WTC11 (cell line): ENCODE measurements at regions not wholly inside any gene's neighbourhood (a gene's known extent, or its start where the extent isn't known, plus 50 kb on each side); places are given as distances from the start of the nearest gene placed in this dataset.

ENCODE experiments used
- ATAC-seq: fragments of 200-7000 bp; cut with Tn5 transposase; 2 replicates; pipeline ENCODE4 v1.10.0; 2021; ENCODE audit warnings: mild to moderate bottlenecking, moderate library complexity
- CTCF ChIA-PET: fragments of 300-600 bp; sonication (Branson Sonifier 250); formaldehyde crosslinking; loops from one replicate; lab custom pipeline; 2021; ENCODE audit warnings: antibody characterized with exemption; lab: Charles Lee
- POLR2A ChIA-PET: fragments of 350-600 bp; sonication (Branson Sonifier 250); formaldehyde crosslinking; loops from one replicate; lab custom pipeline; 2021; ENCODE audit warnings: antibody characterized with exemption; lab: Charles Lee
- DNase-seq: peaks from one replicate; pipeline ENCODE4 v3.0.0; 2021; ENCODE audit warnings: low spot score
- H3K27ac Mint-ChIP-seq: 2 replicates; pipeline ENCODE4 v1.8.0; 2021; ENCODE audit warnings: mixed read lengths
- H3K27me3 Mint-ChIP-seq: 2 replicates; pipeline ENCODE4 v1.8.0; 2021; ENCODE audit warnings: low read depth, mild to moderate bottlenecking, moderate library complexity, mixed read lengths
- H3K36me3 Mint-ChIP-seq: 2 replicates; pipeline ENCODE4 v1.8.0; 2021; ENCODE audit warnings: mixed read lengths
- H3K4me1 Mint-ChIP-seq: 2 replicates; pipeline ENCODE4 v1.8.0; 2022; ENCODE audit warnings: mixed read lengths
- H3K4me3 Mint-ChIP-seq: 2 replicates; pipeline ENCODE4 v1.8.0; 2021; ENCODE audit warnings: mild to moderate bottlenecking, moderate library complexity, mixed read lengths
- H3K9me3 Mint-ChIP-seq: 2 replicates; pipeline ENCODE4 v1.8.0; 2021; ENCODE audit warnings: mixed read lengths
- ATF6 ChIP-seq: sonication (generic); formaldehyde crosslinking; IDR thresholded peaks from 2 replicates; pipeline ENCODE4 v1.8.1; 2023; ENCODE audit warnings: mild to moderate bottlenecking, missing genetic modification reagents
- CTCF ChIP-seq: fragments of 200-600 bp; IDR thresholded peaks from 2 replicates; pipeline ENCODE4 v1.8.0; 2022; ENCODE audit warnings: antibody characterized with exemption
- E2F1 ChIP-seq: sonication (generic); formaldehyde crosslinking; IDR thresholded peaks from 2 replicates; pipeline ENCODE4 v1.8.0; 2022; ENCODE audit warnings: mild to moderate bottlenecking, missing genetic modification reagents
- E2F5 ChIP-seq: sonication (generic); formaldehyde crosslinking; IDR thresholded peaks from 2 replicates; pipeline ENCODE4 v1.8.1; 2022; ENCODE audit warnings: mild to moderate bottlenecking, moderate library complexity, missing genetic modification reagents
- ELF4 ChIP-seq: sonication (generic); formaldehyde crosslinking; IDR thresholded peaks from 2 replicates; pipeline ENCODE4 v1.8.1; 2022; ENCODE audit warnings: low read depth, mild to moderate bottlenecking, moderate library complexity, missing genetic modification reagents
- FOXP4 ChIP-seq: sonication (generic); formaldehyde crosslinking; IDR thresholded peaks from 2 replicates; pipeline ENCODE4 v1.8.0; 2022; ENCODE audit warnings: mild to moderate bottlenecking, missing genetic modification reagents
- IRF2 ChIP-seq: sonication (generic); formaldehyde crosslinking; IDR thresholded peaks from 2 replicates; pipeline ENCODE4 v1.8.0; 2022; ENCODE audit warnings: low read depth, missing genetic modification reagents, borderline replicate concordance
- KAT7 ChIP-seq: sonication (generic); formaldehyde crosslinking; IDR thresholded peaks from 2 replicates; pipeline ENCODE4 v1.8.1; 2023; ENCODE audit warnings: missing genetic modification reagents, mild to moderate bottlenecking, borderline replicate concordance
- TP53 ChIP-seq: sonication (generic); formaldehyde crosslinking; IDR thresholded peaks from 2 replicates; pipeline ENCODE4 v1.8.1; 2023; ENCODE audit warnings: mild to moderate bottlenecking, missing genetic modification reagents
- ZMAT4 ChIP-seq: fragments of 250-450 bp; sonication (Bioruptor Pico); IDR thresholded peaks from 2 replicates; pipeline ENCODE4 v1.9.0; 2021; ENCODE audit warnings: mild to moderate bottlenecking
- ZNF138 ChIP-seq: sonication (generic); formaldehyde crosslinking; conservative IDR thresholded peaks from 2 replicates; pipeline ENCODE4 v1.8.1; 2022; ENCODE audit warnings: mild to moderate bottlenecking, moderate library complexity, missing genetic modification reagents
- ZNF281 ChIP-seq: sonication (generic); formaldehyde crosslinking; IDR thresholded peaks from 2 replicates; pipeline ENCODE4 v1.8.0; 2023; ENCODE audit warnings: mild to moderate bottlenecking, missing genetic modification reagents
- ZNF317 ChIP-seq: sonication (generic); formaldehyde crosslinking; IDR thresholded peaks from 2 replicates; pipeline ENCODE4 v1.8.1; 2023; ENCODE audit warnings: low read depth, mild to moderate bottlenecking, moderate library complexity, missing genetic modification reagents, borderline replicate concordance
- ZNF425 ChIP-seq: fragments of 250-450 bp; sonication (Bioruptor Pico); conservative IDR thresholded peaks from 2 replicates; pipeline ENCODE4 v1.9.0; 2021; ENCODE audit warnings: mild to moderate bottlenecking
- ZNF512 ChIP-seq: sonication (generic); formaldehyde crosslinking; IDR thresholded peaks from 2 replicates; pipeline ENCODE4 v1.8.1; 2022; ENCODE audit warnings: missing genetic modification reagents, borderline replicate concordance
- ZNF671 ChIP-seq: fragments of 250-450 bp; sonication (Bioruptor Pico); IDR thresholded peaks from 2 replicates; pipeline ENCODE4 v1.8.0; 2021; ENCODE audit warnings: mild to moderate bottlenecking
- ZSCAN18 ChIP-seq: fragments of 250-450 bp; sonication (Bioruptor Pico); IDR thresholded peaks from 2 replicates; pipeline ENCODE4 v2.1.2; 2022; ENCODE audit warnings: mild to moderate bottlenecking, moderate library complexity

GRCh38 chr17:34519282-34519681, 60.1 kb upstream of the TMEM132E start:
- no peaks in the 10 kb centered on the region for H3K9me3 Mint-ChIP-seq
- ATAC-seq (peak; percentile 96), DNase-seq (peak; percentile 85)
- POLR2A ChIA-PET = no interaction called here
- no peaks in the 10 kb centered on the region for H3K36me3 Mint-ChIP-seq
- no peak overlapping the region for H3K4me3 Mint-ChIP-seq
- peaks cover 5% of the 10 kb centered on the region; the same call in 1 of the 2 replicates for H3K4me1 Mint-ChIP-seq
- CTCF ChIA-PET = interaction anchor here (0.6 to 2.5 kb wide), 21 partner anchors 8 to 159 kb away, joined by 3 to 16 read pairs (median 4); partner anchors contain the start of gene TMEM132E
- H3K27ac Mint-ChIP-seq = no peak overlapping the region
- no peak for TF ChIP-seq ZNF512 (CRISPR knock-in tag)
- TF ChIP-seq CTCF = peak; percentile 66
- no peak for TF ChIP-seq ZNF425 (CRISPR knock-in tag)
- TF ChIP-seq ZNF281 (CRISPR knock-in tag) = no peak
- no peak for TF ChIP-seq ZNF671 (CRISPR knock-in tag)
- no peaks in the 10 kb centered on the region; the same call in 1 of the 2 replicates for H3K27me3 Mint-ChIP-seq

GRCh38 chr17:34517406-34517805, 62.0 kb upstream of the TMEM132E start:
- ChIA-PET CTCF (interaction anchor here (1.3 to 2.7 kb wide), 2 partner anchors 64 to 97 kb away, joined by 3 to 9 read pairs; no protein-coding TSS in a partner anchor), POLR2A (no interaction called here)
- H3K36me3 Mint-ChIP-seq = no peaks in the 10 kb centered on the region
- peaks cover 5% of the 10 kb centered on the region; the same call in 1 of the 2 replicates for H3K27me3 Mint-ChIP-seq
- no peaks in the 10 kb centered on the region for H3K9me3 Mint-ChIP-seq
- no peak for ATAC-seq
- no peak overlapping the region for H3K27ac Mint-ChIP-seq
- no peak overlapping the region for H3K4me3 Mint-ChIP-seq
- peaks cover 5% of the 10 kb centered on the region; the same call in 1 of the 2 replicates for H3K4me1 Mint-ChIP-seq
- no peak for DNase-seq
- no peak for TF ChIP-seq TP53 (CRISPR knock-in tag)
- TF ChIP-seq ZNF317 (CRISPR knock-in tag) = no peak
- TF ChIP-seq ELF4 (CRISPR knock-in tag) = no peak
- TF ChIP-seq ATF6 = no peak
- no peak for TF ChIP-seq ZSCAN18
- no peak for TF ChIP-seq E2F5 (CRISPR knock-in tag)
- no peak for TF ChIP-seq ZNF138 (CRISPR knock-in tag)
- no peak for TF ChIP-seq ZMAT4
- no peak for TF ChIP-seq KAT7
- no peak for TF ChIP-seq IRF2
- no peak for TF ChIP-seq FOXP4 (CRISPR knock-in tag)
- TF ChIP-seq E2F1 (CRISPR knock-in tag) = no peak
